ENCODE measurements at regions not wholly inside any gene's neighbourhood (a gene's known extent, or its start where the extent isn't known, plus 50 kb on each side); places are given as distances from the start of the nearest gene placed in this dataset.

- TF ChIP-seq CREB5 (CRISPR knock-in tag; IDR thresholded peaks at IDR 0.05; ENCODE audit: low read depth) = no peak
- TF ChIP-seq ESRRG (CRISPR knock-in tag; IDR thresholded peaks at IDR 0.05) = no peak
- TF ChIP-seq ARNTL (CRISPR knock-in tag; IDR thresholded peaks at IDR 0.05; ENCODE audit: borderline replicate concordance, low read depth) = no peak
- no peak for TF ChIP-seq BACH2 (CRISPR knock-in tag; IDR thresholded peaks at IDR 0.05; ENCODE audit: borderline replicate concordance)
- TF ChIP-seq, protein P1, sequence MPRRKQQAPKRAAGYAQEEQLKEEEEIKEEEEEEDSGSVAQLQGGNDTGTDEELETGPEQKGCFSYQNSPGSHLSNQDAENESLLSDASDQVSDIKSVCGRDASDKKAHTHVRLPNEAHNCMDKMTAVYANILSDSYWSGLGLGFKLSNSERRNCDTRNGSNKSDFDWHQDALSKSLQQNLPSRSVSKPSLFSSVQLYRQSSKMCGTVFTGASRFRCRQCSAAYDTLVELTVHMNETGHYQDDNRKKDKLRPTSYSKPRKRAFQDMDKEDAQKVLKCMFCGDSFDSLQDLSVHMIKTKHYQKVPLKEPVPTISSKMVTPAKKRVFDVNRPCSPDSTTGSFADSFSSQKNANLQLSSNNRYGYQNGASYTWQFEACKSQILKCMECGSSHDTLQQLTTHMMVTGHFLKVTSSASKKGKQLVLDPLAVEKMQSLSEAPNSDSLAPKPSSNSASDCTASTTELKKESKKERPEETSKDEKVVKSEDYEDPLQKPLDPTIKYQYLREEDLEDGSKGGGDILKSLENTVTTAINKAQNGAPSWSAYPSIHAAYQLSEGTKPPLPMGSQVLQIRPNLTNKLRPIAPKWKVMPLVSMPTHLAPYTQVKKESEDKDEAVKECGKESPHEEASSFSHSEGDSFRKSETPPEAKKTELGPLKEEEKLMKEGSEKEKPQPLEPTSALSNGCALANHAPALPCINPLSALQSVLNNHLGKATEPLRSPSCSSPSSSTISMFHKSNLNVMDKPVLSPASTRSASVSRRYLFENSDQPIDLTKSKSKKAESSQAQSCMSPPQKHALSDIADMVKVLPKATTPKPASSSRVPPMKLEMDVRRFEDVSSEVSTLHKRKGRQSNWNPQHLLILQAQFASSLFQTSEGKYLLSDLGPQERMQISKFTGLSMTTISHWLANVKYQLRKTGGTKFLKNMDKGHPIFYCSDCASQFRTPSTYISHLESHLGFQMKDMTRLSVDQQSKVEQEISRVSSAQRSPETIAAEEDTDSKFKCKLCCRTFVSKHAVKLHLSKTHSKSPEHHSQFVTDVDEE (CRISPR knock-in tag; IDR thresholded peaks at IDR 0.05) = no peak
- TF ChIP-seq ZNF8 (CRISPR knock-in tag; IDR thresholded peaks at IDR 0.05) = no peak
- TF ChIP-seq ZNF70 (CRISPR knock-in tag; IDR thresholded peaks at IDR 0.05) = no peak
These were observed 68.2 kb upstream of the NRG3 start (continued) for GRCh38 chr10:81806842-81807241.

- ATAC-seq = no peak
- TF ChIP-seq PPARA (CRISPR knock-in tag; IDR thresholded peaks at IDR 0.05; ENCODE audit: borderline replicate concordance) = no peak
These were observed 60.2 kb upstream of the NRG3 start for GRCh38 chr10:81814842-81815241.

DNA sequence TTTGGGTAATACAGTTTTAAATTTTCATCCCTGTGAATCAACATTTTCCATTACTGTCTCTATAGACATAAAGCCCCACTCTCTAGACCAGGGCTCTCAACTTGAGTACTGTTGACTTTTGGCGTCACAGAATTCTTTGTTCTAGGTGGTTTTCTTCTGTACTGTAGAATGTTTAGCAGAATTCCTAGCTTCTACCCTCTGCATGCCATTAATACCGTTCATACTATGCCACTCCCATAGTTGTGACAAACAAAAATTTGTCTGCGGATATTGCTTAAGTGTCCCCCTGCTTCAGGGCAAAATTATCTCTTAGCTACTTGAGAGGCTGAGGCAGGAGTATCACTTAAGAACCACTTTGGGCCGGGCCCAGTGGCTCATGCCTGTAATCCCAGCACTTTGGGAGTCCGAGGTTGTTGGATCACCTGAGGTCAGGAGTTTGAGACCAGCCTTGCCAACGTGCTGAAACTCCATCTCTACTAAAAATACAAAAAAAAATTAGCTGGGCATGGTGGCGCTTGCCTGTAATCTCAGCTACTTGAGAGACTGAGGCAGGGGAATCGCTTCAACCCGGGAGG lies 57.3 kb upstream of the NRG3 start:
- TF ChIP-seq OSR1 (CRISPR knock-in tag; IDR thresholded peaks at IDR 0.05) = no peak
- no peak for TF ChIP-seq ZFP30 (CRISPR knock-in tag; IDR thresholded peaks at IDR 0.05)
- no peak for TF ChIP-seq GLIS3 (CRISPR knock-in tag; IDR thresholded peaks at IDR 0.05)
- no peak for TF ChIP-seq ZNF8 (CRISPR knock-in tag; IDR thresholded peaks at IDR 0.05)
- TF ChIP-seq PPARA (CRISPR knock-in tag; IDR thresholded peaks at IDR 0.05; ENCODE audit: borderline replicate concordance) = no peak
- TF ChIP-seq, protein P2, sequence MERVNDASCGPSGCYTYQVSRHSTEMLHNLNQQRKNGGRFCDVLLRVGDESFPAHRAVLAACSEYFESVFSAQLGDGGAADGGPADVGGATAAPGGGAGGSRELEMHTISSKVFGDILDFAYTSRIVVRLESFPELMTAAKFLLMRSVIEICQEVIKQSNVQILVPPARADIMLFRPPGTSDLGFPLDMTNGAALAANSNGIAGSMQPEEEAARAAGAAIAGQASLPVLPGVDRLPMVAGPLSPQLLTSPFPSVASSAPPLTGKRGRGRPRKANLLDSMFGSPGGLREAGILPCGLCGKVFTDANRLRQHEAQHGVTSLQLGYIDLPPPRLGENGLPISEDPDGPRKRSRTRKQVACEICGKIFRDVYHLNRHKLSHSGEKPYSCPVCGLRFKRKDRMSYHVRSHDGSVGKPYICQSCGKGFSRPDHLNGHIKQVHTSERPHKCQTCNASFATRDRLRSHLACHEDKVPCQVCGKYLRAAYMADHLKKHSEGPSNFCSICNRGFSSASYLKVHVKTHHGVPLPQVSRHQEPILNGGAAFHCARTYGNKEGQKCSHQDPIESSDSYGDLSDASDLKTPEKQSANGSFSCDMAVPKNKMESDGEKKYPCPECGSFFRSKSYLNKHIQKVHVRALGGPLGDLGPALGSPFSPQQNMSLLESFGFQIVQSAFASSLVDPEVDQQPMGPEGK (CRISPR knock-in tag; IDR thresholded peaks at IDR 0.05; ENCODE audit: borderline replicate concordance) = no peak
- TF ChIP-seq ESRRG (CRISPR knock-in tag; IDR thresholded peaks at IDR 0.05) = no peak
- no peak for TF ChIP-seq ARNTL (CRISPR knock-in tag; IDR thresholded peaks at IDR 0.05; ENCODE audit: borderline replicate concordance, low read depth)
- TF ChIP-seq BACH2 (CRISPR knock-in tag; IDR thresholded peaks at IDR 0.05; ENCODE audit: borderline replicate concordance) = no peak
- no peak for TF ChIP-seq CSDC2 (CRISPR knock-in tag; IDR thresholded peaks at IDR 0.05)
- TF ChIP-seq, protein P1 (CRISPR knock-in tag; IDR thresholded peaks at IDR 0.05) = no peak
- no peak for TF ChIP-seq CSRNP3 (CRISPR knock-in tag; IDR thresholded peaks at IDR 0.05)
- TF ChIP-seq ZC3H10 (CRISPR knock-in tag; IDR thresholded peaks at IDR 0.05) = no peak
- TF ChIP-seq TCF4 (CRISPR knock-in tag; IDR thresholded peaks at IDR 0.05; ENCODE audit: borderline replicate concordance) = no peak
- no peak for ATAC-seq

GRCh38 chr10:81820418-81820817 lies 54.6 kb upstream of the NRG3 start:
- ATAC-seq = no peak
- TF ChIP-seq ZNF565 (CRISPR knock-in tag; conservative IDR thresholded peaks at IDR 0.05; ENCODE audit: low read depth) (no peak), RARB (CRISPR knock-in tag; IDR thresholded peaks at IDR 0.05) (no peak), GLIS3 (CRISPR knock-in tag; IDR thresholded peaks at IDR 0.05) (no peak)
- TF ChIP-seq, protein P2 (CRISPR knock-in tag; IDR thresholded peaks at IDR 0.05; ENCODE audit: borderline replicate concordance) = no peak
